Transverse colon (tissue), 3 donors: ENCODE measurements at regions not wholly inside any gene's neighbourhood (a gene's known extent, or its start where the extent isn't known, plus 50 kb on each side); places are given as distances from the start of the nearest gene placed in this dataset.

Source experiments
- CTCF ChIP-seq, 5 experiments: fragments of 200-600 bp in 3 of 5; fragments of 450-650 bp in 2 of 5; sonication (generic) in 3 of 5; IDR thresholded peaks; 1 replicate in 2 of 5; 2 replicates in 3 of 5; pipeline ENCODE4 v1.5.1; 2016 to 2017; ENCODE audit warnings: antibody characterized with exemption in 5 of 5, inconsistent platforms in 3 of 5, mild to moderate bottlenecking in 2 of 5, moderate library complexity in 1 of 5
- EP300 ChIP-seq: sonication (generic); formaldehyde crosslinking; IDR thresholded peaks from one replicate; pipeline ENCODE4 v1.6.1; 2017; ENCODE audit warnings: antibody characterized with exemption, low read depth

GRCh38 chr11:119909495-119909894, 180.5 kb upstream of the NECTIN1 start:
- TF ChIP-seq CTCF (IDR thresholded peaks at IDR 0.05) (no peak), EP300 (no peak)
